Ishikawa (cell line): ENCODE measurements at regions not wholly inside any gene's neighbourhood (a gene's known extent, or its start where the extent isn't known, plus 50 kb on each side); places are given as distances from the start of the nearest gene placed in this dataset.

Experiments used
- RAD21 ChIP-seq: IDR thresholded peaks from 2 replicates; pipeline ENCODE4 v1.6.1; 2012; ENCODE audit warnings: low read depth
- REST ChIP-seq: IDR thresholded peaks from 2 replicates; pipeline ENCODE4 v1.6.1; 2012; ENCODE audit warnings: low read depth, mild to moderate bottlenecking

DNA sequence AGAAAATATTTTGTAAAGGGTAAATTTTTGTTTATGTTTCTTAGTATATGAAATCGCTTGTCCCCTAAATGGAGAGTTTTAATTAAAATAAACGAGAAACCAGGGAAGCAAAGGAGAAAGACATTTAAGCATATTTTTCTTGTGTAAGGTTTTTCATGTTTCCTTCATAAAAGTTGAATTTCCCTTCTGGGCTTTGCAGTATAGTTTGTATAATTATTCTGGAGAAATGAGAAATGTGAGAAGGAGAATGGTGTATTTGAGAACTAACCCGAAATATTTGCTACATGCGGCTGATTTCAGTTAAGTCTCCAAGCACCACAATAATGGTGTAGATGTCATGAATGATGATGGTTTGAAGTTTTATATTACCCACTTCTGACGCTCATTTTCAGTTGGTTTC is 307.7 kb upstream of the SEL1L start:
- TF ChIP-seq REST (no peak), RAD21 (no peak)
